T47D (cell line): ENCODE measurements at regions not wholly inside any gene's neighbourhood (a gene's known extent, or its start where the extent isn't known, plus 50 kb on each side); places are given as distances from the start of the nearest gene placed in this dataset.

Experiments
- DNase-seq, 2 experiments: peaks; one replicate each; pipeline versions ENCODE4 v3.0.0 to v3.0.0-alpha.2; 2011 to 2012; ENCODE audit warnings: low read depth in 1 of 2, low spot score in 1 of 2
- JUND ChIP-seq: IDR thresholded peaks from 2 replicates; pipeline ENCODE4 v1.6.1; 2012; ENCODE audit warnings: low read depth
- in situ Hi-C: cut with HindIII; loops from 2 replicates; pipeline ENCODE4 v1.10.0; 2016; ENCODE audit warnings: low sequenced_read_pairs, low pct_unique_long_range_greater_than_20kb

- DNase-seq: no peak
- TF ChIP-seq JUND: no peak
- in situ Hi-C loops: no loop called here
These were observed 323.3 kb upstream of the PDGFD start for GRCh38 chr11:104487046-104487806.

GRCh38 chr11:104484804-104485554 is 321.0 kb upstream of the PDGFD start:
- no peak for DNase-seq
- in situ Hi-C loops: no loop called here
- no peak for TF ChIP-seq JUND

DNA sequence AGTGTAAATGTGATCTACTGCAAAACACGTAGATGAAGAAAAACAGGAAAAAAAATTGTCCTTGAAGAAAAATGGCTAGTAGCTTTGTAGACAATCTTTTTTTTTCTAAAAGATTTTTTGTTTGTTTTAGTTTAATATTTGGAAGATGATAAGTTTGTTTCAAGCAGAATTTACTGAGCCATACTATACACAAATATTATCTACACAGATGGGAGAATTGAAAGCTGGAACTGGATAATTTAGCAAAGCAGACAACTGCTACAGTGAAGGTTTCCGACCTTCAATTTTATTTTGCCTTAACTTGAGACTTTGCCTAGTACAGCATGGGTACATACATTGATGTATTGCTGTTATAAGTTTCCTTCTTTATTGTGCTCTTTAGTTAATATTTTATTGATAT is 313.0 kb upstream of the PDGFD start:
- DNase-seq: no peak
- in situ Hi-C loops: no loop called here
- TF ChIP-seq JUND: no peak

DNA sequence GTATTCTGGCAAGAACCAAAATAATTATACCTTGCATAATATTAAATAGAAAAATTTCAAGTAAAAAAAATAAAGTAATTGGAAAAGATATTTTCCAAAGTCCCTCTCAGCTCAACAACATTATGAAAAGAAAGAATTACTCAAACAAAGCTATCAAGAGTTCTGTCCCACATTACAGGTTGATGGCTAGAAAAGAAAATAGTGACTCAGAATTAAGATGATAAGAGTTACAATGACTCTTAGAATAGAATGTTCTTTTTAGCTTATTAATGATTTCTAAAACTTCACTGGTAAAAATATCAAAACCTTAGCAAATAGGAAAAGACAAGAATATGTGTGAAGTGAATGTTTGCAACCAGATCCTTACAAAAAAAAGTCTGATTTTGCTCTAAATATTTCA is 312.5 kb upstream of the PDGFD start:
- no peak for DNase-seq
- no peak for TF ChIP-seq JUND
- in situ Hi-C loops: no loop called here

DNA sequence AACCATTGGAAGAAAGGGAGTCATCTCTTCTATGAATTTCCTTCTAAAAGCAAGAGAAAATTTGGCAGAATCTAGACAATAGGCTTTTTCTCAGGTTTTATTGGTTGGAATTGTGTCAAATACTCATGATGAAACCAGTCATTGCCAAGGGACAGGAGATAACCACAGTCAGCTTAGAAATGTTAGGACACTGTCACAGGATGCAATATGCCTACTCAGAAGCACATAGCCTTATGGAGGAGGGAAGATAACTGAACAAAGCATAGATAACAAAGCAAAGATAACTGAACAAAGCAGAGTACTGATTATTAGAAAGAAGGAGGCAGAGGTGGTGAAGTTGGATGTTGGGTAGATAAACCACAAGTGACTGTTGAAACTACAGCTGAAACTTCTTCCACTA is 303.5 kb upstream of the PDGFD start:
- TF ChIP-seq JUND: no peak
- no peak for DNase-seq
- in situ Hi-C loops: no loop called here

DNA sequence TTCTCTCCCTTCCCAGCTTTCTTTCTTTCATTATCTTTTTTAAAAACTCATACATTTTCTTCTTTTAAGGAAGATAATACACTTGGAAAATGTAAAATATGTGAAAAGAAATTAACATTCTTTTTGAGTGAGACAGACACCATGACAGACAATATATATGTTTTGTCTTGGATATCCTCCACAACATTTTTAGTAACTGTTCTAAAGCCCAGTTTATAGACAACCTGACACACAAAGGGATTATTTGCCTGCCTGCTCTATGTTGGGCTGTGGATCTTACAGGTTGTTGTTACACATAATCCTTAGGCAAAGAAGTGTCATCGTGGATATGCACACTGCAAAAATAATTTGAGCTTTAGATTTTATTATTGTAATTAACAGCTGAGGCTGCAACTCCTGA is 301.4 kb upstream of the PDGFD start:
- DNase-seq: no peak
- in situ Hi-C loops: no loop called here
- no peak for TF ChIP-seq JUND

DNA sequence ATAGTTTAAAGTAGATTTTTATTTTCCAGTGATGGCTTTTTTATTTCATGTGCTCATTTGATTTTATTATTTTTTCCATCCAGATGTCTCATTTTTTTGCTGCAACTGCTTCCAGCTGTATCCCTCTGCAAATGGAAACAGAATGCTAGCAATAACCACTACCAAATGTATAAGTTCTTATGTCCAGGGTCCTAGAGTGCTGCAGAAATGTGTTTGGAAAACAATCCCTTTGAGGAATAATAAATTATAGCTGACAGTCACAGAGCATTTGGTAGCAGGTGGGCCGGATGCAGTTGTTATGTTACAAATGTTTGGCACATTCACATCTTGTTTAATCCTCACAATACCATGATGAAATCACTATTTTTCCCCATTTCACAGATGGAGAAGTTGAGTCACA is 300.7 kb upstream of the PDGFD start:
- DNase-seq: no peak
- no peak for TF ChIP-seq JUND
- in situ Hi-C loops: no loop called here

DNA sequence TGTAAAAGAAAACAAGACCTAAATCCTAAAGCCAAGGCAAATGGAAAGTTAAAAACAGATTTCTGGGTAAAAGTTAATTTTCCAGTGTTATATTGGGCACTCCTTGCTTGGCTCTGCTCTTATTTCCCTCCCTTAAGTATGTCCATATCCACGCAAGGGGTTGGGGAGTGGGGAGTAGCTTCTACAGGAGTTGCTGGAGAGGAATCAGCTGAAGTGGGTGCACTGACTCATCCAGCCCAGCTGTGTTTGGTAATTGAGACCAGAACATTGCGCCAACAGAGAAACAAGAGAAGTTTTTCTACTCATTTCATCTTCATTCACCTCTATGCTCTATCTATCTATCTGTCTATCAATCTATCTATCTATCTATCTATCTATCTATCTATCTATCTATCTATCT is 298.4 kb upstream of the PDGFD start:
- no peak for TF ChIP-seq JUND
- in situ Hi-C loops: no loop called here
- DNase-seq: no peak

DNA sequence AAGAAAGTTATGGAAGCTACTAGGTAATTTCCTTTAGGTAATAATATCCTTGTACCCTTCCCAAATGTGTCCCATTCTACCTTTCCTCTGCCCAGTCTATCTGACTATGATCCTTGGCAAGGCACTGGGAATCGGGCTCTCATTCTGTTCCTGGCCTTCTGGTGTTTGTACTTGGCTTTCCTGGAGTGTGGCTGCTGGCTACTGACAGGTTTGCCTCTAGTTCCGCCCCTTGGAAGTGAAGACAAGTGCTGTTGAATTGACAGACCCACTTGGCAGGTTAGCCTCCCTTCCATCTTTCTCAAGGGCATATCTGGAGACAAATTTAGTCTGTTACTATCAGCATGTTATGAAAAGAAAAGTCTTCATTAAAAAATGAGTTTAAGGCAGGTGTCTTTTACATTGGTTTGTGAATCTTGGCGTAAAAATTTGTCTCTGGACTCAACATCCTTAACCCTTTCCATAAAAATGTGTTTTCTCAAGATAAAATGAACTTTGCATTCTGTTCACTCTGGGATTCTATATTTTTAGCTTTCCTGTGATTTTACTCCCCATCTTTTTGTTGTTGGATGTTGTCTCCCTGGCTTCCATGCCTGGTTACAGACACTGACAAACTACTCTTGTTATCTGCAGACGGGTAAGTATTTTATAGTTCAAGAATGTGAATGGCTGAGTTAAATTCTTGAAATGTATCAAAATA is 287.4 kb upstream of the PDGFD start:
- in situ Hi-C loops: no loop called here
- TF ChIP-seq JUND: no peak
- DNase-seq: peak in 1 of 2 experiments; percentile 36

DNA sequence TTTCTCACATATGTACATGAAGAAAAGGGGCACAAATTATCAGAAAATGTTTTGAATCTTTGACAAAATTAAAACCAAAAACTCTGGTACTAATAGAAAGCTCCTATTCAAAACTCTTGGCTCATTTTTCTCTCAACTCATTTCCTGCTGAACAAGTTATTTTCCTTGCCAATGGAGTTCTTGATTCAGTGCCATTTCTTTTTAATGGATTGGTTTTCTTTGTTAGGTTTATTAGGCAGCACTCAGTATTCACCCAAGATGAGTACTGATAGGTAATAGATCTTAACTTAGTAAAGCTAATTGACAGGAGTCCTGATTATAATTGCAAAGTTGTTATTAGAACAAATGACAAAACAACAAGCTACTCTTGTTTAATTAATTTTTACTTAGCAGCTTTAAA is 279.4 kb upstream of the PDGFD start:
- in situ Hi-C loops: no loop called here
- DNase-seq: peak in 1 of 2 experiments; percentile 34
- no peak for TF ChIP-seq JUND

- DNase-seq: no peak
- in situ Hi-C loops: no loop called here
These were observed 278.4 kb upstream of the PDGFD start for GRCh38 chr11:104442321-104442720.

GRCh38 chr11:104435494-104435893 is 271.5 kb upstream of the PDGFD start:
- no peak for TF ChIP-seq JUND
- no peak for DNase-seq
- in situ Hi-C loops: no loop called here

More at GRCh38 chr11:104442321-104442720, 278.4 kb upstream of the PDGFD start:
- TF ChIP-seq JUND: no peak

GRCh38 chr11:104433751-104434150 is 269.8 kb upstream of the PDGFD start:
- in situ Hi-C loops: no loop called here
- TF ChIP-seq JUND: no peak
- DNase-seq: no peak
